ENCODE measurements at regions not wholly inside any gene's neighbourhood (a gene's known extent, or its start where the extent isn't known, plus 50 kb on each side); places are given as distances from the start of the nearest gene placed in this dataset.

DNA sequence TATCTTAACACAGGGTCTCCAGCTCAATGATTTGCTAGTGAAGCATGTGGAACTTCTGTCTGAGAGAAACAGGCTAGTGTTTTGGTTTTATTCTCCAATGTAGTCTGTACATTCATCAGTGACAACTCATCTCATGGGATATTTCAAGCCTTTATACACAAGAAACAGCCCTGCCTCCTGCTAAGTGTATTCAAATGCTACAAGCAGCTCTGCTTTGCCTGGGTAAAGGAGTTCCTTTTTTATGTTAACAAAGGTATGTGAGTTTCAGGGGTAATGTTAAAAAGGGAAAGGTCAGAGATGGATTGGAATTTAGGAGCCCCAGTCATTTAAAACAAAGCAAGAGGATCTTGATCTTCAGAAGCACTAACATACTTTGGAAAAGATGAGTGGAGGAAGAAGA, 498.7 kb downstream of the ISL1 start:
- no peak overlapping the region for H3K9ac ChIP-seq (ENCODE audit: low read depth, low read length, poor library complexity, severe bottlenecking)
- H3K4me2 ChIP-seq (ENCODE audit: low read depth, low read length, poor library complexity, severe bottlenecking), result no peak overlapping the region
- no peaks in the 10 kb centered on the region for H3K36me3 ChIP-seq (ENCODE audit: insufficient read depth, low read length)
- H3K79me2 ChIP-seq (ENCODE audit: insufficient read depth, low read length), result no peaks in the 10 kb centered on the region
- TF ChIP-seq, protein P1, sequence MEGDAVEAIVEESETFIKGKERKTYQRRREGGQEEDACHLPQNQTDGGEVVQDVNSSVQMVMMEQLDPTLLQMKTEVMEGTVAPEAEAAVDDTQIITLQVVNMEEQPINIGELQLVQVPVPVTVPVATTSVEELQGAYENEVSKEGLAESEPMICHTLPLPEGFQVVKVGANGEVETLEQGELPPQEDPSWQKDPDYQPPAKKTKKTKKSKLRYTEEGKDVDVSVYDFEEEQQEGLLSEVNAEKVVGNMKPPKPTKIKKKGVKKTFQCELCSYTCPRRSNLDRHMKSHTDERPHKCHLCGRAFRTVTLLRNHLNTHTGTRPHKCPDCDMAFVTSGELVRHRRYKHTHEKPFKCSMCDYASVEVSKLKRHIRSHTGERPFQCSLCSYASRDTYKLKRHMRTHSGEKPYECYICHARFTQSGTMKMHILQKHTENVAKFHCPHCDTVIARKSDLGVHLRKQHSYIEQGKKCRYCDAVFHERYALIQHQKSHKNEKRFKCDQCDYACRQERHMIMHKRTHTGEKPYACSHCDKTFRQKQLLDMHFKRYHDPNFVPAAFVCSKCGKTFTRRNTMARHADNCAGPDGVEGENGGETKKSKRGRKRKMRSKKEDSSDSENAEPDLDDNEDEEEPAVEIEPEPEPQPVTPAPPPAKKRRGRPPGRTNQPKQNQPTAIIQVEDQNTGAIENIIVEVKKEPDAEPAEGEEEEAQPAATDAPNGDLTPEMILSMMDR (conservative IDR thresholded peaks at IDR 0.05; ENCODE audit: low read length), result no peak
- no peak for TF ChIP-seq EZH2phosphoT487 (IDR thresholded peaks at IDR 0.05; ENCODE audit: borderline replicate concordance)
- H3K4me1 ChIP-seq (ENCODE audit: insufficient read depth, low read length, poor library complexity, severe bottlenecking), result no peaks in the 10 kb centered on the region
- no peaks in the 10 kb centered on the region for H3K9me2 ChIP-seq (replicated peaks; ENCODE audit: low read depth, low read length)
- H4K20me1 ChIP-seq (ENCODE audit: insufficient read depth, low read length, poor library complexity, severe bottlenecking), result no peaks in the 10 kb centered on the region
- H3K27me3 ChIP-seq (ENCODE audit: insufficient read depth, low read length, poor library complexity, severe bottlenecking), result no peaks in the 10 kb centered on the region
- H3F3A ChIP-seq (ENCODE audit: low read depth), result no peaks in the 10 kb centered on the region
- H2AFZ ChIP-seq (ENCODE audit: low read length), result no peak overlapping the region
- no peaks in the 10 kb centered on the region for H3K9me3 ChIP-seq (ENCODE audit: insufficient read depth, low read depth, low read length)
- no peak overlapping the region for H3K4me3 ChIP-seq (ENCODE audit: low read length, poor library complexity, severe bottlenecking)

DNA sequence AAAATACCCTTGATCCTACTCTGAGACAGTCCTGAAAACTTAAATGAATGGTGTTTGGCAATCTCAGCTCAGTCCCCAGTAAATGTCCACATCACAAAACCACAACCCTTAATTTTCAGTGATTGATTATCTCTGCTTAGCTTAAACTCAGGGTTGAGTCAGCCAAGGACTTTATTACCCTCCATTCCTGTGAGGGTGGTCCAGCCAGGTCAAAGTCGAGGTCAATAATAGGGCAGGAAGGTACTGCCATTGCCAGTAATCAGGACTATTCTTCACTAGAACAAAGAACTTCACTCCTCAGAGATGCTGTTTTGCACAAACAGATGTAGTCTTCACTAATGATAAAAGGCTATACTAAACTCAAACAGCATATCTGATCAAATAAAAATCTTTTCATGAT, 499.4 kb downstream of the ISL1 start:
- H3K9ac ChIP-seq (ENCODE audit: low read depth, low read length, poor library complexity, severe bottlenecking), result no peak overlapping the region
- no peak for TF ChIP-seq EZH2phosphoT487 (IDR thresholded peaks at IDR 0.05; ENCODE audit: borderline replicate concordance)
- TF ChIP-seq, protein P1 (conservative IDR thresholded peaks at IDR 0.05; ENCODE audit: low read length), result no peak
- no peak overlapping the region for H3K4me3 ChIP-seq (ENCODE audit: low read length, poor library complexity, severe bottlenecking)

DNA sequence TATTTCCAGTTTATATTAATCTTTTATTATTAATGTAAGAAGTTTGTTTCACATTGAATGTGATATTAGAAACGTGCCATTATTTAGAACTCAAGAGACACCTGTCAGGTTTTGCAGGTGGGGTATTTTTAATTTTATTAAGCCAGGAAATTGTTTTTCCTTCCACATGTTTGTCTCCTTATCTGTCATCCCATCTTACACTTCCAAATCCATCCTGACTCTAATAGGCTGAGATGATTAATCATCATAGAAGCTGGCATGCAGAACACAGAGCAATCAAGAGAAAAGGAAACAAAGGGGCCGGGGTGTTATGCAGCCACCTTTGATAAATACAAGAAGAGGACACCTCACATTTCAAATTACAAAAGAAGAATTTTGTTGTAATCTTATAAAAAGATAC, 506.5 kb downstream of the ISL1 start:
- H3K4me3 ChIP-seq (ENCODE audit: low read length, poor library complexity, severe bottlenecking), result no peak overlapping the region
- no peaks in the 10 kb centered on the region for H3K9me3 ChIP-seq (ENCODE audit: insufficient read depth, low read depth, low read length)
- no peaks in the 10 kb centered on the region for H4K20me1 ChIP-seq (ENCODE audit: insufficient read depth, low read length, poor library complexity, severe bottlenecking)
- no peaks in the 10 kb centered on the region for H3K36me3 ChIP-seq (ENCODE audit: insufficient read depth, low read length)
- no peak overlapping the region for H3K9ac ChIP-seq (ENCODE audit: low read depth, low read length, poor library complexity, severe bottlenecking)
- no peaks in the 10 kb centered on the region for H3K27me3 ChIP-seq (ENCODE audit: insufficient read depth, low read length, poor library complexity, severe bottlenecking)
- no peak overlapping the region for H3K4me2 ChIP-seq (ENCODE audit: low read depth, low read length, poor library complexity, severe bottlenecking)
- H3K79me2 ChIP-seq (ENCODE audit: insufficient read depth, low read length), result no peaks in the 10 kb centered on the region
- H3K9me2 ChIP-seq (replicated peaks; ENCODE audit: low read depth, low read length), result no peaks in the 10 kb centered on the region
- H2AFZ ChIP-seq (ENCODE audit: low read length), result no peak overlapping the region
- H3K4me1 ChIP-seq (ENCODE audit: insufficient read depth, low read length, poor library complexity, severe bottlenecking), result no peaks in the 10 kb centered on the region
- no peak for TF ChIP-seq EZH2phosphoT487 (IDR thresholded peaks at IDR 0.05; ENCODE audit: borderline replicate concordance)
- TF ChIP-seq, protein P1 (conservative IDR thresholded peaks at IDR 0.05; ENCODE audit: low read length), result no peak
- H3F3A ChIP-seq (ENCODE audit: low read depth), result no peaks in the 10 kb centered on the region

More for the DNA sequence above, 499.4 kb downstream of the ISL1 start:
- Histone ChIP-seq H3K36me3 (ENCODE audit: insufficient read depth, low read length) (no peaks in the 10 kb centered on the region), H3K4me1 (ENCODE audit: insufficient read depth, low read length, poor library complexity, severe bottlenecking) (no peaks in the 10 kb centered on the region), H3K79me2 (ENCODE audit: insufficient read depth, low read length) (no peaks in the 10 kb centered on the region), H3K9me3 (ENCODE audit: insufficient read depth, low read depth, low read length) (no peaks in the 10 kb centered on the region), H3F3A (ENCODE audit: low read depth) (no peaks in the 10 kb centered on the region), H3K9me2 (replicated peaks; ENCODE audit: low read depth, low read length) (no peaks in the 10 kb centered on the region), H4K20me1 (ENCODE audit: insufficient read depth, low read length, poor library complexity, severe bottlenecking) (no peaks in the 10 kb centered on the region), H3K27me3 (ENCODE audit: insufficient read depth, low read length, poor library complexity, severe bottlenecking) (no peaks in the 10 kb centered on the region), H3K4me2 (ENCODE audit: low read depth, low read length, poor library complexity, severe bottlenecking) (no peak overlapping the region), H2AFZ (ENCODE audit: low read length) (no peak overlapping the region)
